ENCODE measurements at regions not wholly inside any gene's neighbourhood (a gene's known extent, or its start where the extent isn't known, plus 50 kb on each side); places are given as distances from the start of the nearest gene placed in this dataset.
"Not testable (repeated sequence)": the region's sequence is repeated elsewhere in the genome, so short reads cannot be mapped to it uniquely, and the experiment has no call there.

GRCh38 chr7:32765185-32765584 is 126.4 kb downstream of the KBTBD2 start:
- POLR2A ChIA-PET, result no interaction called here
- CTCF ChIA-PET, result interaction anchor here (0.7 to 6.3 kb wide), 7 partner anchors 12 to 1167 kb away, joined by 3 to 85 read pairs (median 3); partner anchors contain the start of gene RP9

GRCh38 chr7:32762925-32763293 is 128.7 kb downstream of the KBTBD2 start:
- DNase-seq (ENCODE audit: low read depth, low spot score), result no peak
- POLR2A ChIA-PET, result no interaction called here
- no peak for TF ChIP-seq CTCF (IDR thresholded peaks at IDR 0.05; ENCODE audit: insufficient read depth, low read length, missing control alignments)
- H3K4me3 ChIP-seq (ENCODE audit: low read depth, low read length), result no peak overlapping the region
- CTCF ChIA-PET, result interaction anchor here (0.6 to 2.8 kb wide), 2 partner anchors 194 to 345 kb away, joined by 4 to 22 read pairs; partner anchors contain the start of genes FKBP9 and RP9

More at GRCh38 chr7:32765185-32765584, 126.4 kb downstream of the KBTBD2 start:
- no peak for TF ChIP-seq CTCF (IDR thresholded peaks at IDR 0.05; ENCODE audit: insufficient read depth, low read length, missing control alignments)
- no peak for DNase-seq (ENCODE audit: low read depth, low spot score)
- no peak overlapping the region for H3K4me3 ChIP-seq (ENCODE audit: low read depth, low read length)

- peak overlapping the region; percentile 36 for H3K4me3 ChIP-seq (ENCODE audit: low read depth, low read length)
- DNase-seq (ENCODE audit: low read depth, low spot score); POLR2A ChIA-PET: not testable (repeated sequence)
- CTCF ChIA-PET, result interaction anchor here (0.6 to 2.8 kb wide), 5 partner anchors 84 to 480 kb away, joined by 3 to 22 read pairs (median 3); partner anchors contain the start of genes FKBP9 and RP9
Measured at GRCh38 chr7:32762206-32762924, 129.2 kb downstream of the KBTBD2 start.

- H3K4me3 ChIP-seq (ENCODE audit: low read depth, low read length), result peak overlapping the region; percentile 36
- TF ChIP-seq CTCF (IDR thresholded peaks at IDR 0.05; ENCODE audit: insufficient read depth, low read length, missing control alignments), result no peak
- DNase-seq (ENCODE audit: low read depth, low spot score), result no peak
- ChIA-PET POLR2A (no interaction called here), CTCF (interaction anchor here (0.9 to 2.8 kb wide), 4 partner anchors 85 to 481 kb away, joined by 3 to 22 read pairs (median 3); partner anchors contain the start of gene RP9)
Measured at GRCh38 chr7:32761451-32762205, 129.9 kb downstream of the KBTBD2 start.

- H3K4me3 ChIP-seq (ENCODE audit: low read depth, low read length); POLR2A ChIA-PET; DNase-seq (ENCODE audit: low read depth, low spot score): not testable (repeated sequence)
- CTCF ChIA-PET, result interaction anchor here (2.8 kb wide), 1 partner anchor 348 kb away, joined by 22 read pairs; the partner anchor contains the start of gene RP9
Measured at GRCh38 chr7:32760755-32761154, 130.8 kb downstream of the KBTBD2 start.

GRCh38 chr7:32759859-32760258 is 131.7 kb downstream of the KBTBD2 start:
- POLR2A ChIA-PET; DNase-seq (ENCODE audit: low read depth, low spot score); CTCF ChIA-PET; H3K4me3 ChIP-seq (ENCODE audit: low read depth, low read length): not testable (repeated sequence)

GRCh38 chr7:32753872-32754271 is 137.7 kb downstream of the KBTBD2 start:
- DNase-seq (ENCODE audit: low read depth, low spot score); CTCF ChIA-PET; H3K4me3 ChIP-seq (ENCODE audit: low read depth, low read length); POLR2A ChIA-PET: not testable (repeated sequence)

GRCh38 chr7:32748337-32748736 is 143.2 kb downstream of the KBTBD2 start:
- H3K4me3 ChIP-seq (ENCODE audit: low read depth, low read length); DNase-seq (ENCODE audit: low read depth, low spot score); POLR2A ChIA-PET; CTCF ChIA-PET: not testable (repeated sequence)

- DNase-seq (ENCODE audit: low read depth, low spot score); CTCF ChIA-PET; POLR2A ChIA-PET; H3K4me3 ChIP-seq (ENCODE audit: low read depth, low read length): not testable (repeated sequence)
Measured at GRCh38 chr7:32747443-32748148, 144.0 kb downstream of the KBTBD2 start.

GRCh38 chr7:32741853-32742476 is 149.6 kb downstream of the KBTBD2 start:
- POLR2A ChIA-PET; CTCF ChIA-PET; DNase-seq (ENCODE audit: low read depth, low spot score); H3K4me3 ChIP-seq (ENCODE audit: low read depth, low read length): not testable (repeated sequence)

- POLR2A ChIA-PET; DNase-seq (ENCODE audit: low read depth, low spot score); H3K4me3 ChIP-seq (ENCODE audit: low read depth, low read length); CTCF ChIA-PET: not testable (repeated sequence)
Measured at GRCh38 chr7:32739749-32740148, 151.8 kb downstream of the KBTBD2 start.

GRCh38 chr7:32738390-32738789 is 153.2 kb downstream of the KBTBD2 start:
- DNase-seq (ENCODE audit: low read depth, low spot score); POLR2A ChIA-PET; CTCF ChIA-PET: not testable (repeated sequence)

More at GRCh38 chr7:32738390-32738789, 153.2 kb downstream of the KBTBD2 start:
- not testable (repeated sequence) for H3K4me3 ChIP-seq (ENCODE audit: low read depth, low read length)
